Activated CD8-positive, alpha-beta memory T cell treated with anti-CD3 and anti-CD28 coated beads for 48 hours (primary cell): ENCODE measurements at regions not wholly inside any gene's neighbourhood (a gene's known extent, or its start where the extent isn't known, plus 50 kb on each side); places are given as distances from the start of the nearest gene placed in this dataset.

Experiments
- DNase-seq, 3 experiments: peaks; one replicate each; pipeline ENCODE4 v3.0.0-alpha.2; 2020; ENCODE audit warnings: low read depth in 2 of 3, low spot score in 2 of 3

DNA sequence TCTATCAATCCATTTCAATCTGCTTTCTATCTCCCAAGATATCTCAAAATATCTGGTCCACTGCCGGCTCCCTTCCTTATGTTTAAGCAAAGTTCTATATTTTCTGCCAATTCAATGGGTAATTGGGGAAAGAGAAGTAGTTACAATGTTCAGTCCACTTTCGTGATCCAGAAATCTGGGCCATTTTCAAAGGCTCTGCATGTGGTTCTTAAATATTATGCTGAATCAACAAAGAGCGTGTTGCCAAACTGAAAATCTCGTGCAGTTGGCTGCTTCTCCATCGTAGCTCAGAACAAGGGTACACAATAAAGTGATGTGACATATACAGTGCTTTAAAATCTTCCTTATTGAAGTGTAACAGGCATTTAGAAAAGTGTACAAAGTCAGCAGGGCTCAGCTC is 863.1 kb downstream of the RNF144A start:
- DNase-seq = no peak

DNA sequence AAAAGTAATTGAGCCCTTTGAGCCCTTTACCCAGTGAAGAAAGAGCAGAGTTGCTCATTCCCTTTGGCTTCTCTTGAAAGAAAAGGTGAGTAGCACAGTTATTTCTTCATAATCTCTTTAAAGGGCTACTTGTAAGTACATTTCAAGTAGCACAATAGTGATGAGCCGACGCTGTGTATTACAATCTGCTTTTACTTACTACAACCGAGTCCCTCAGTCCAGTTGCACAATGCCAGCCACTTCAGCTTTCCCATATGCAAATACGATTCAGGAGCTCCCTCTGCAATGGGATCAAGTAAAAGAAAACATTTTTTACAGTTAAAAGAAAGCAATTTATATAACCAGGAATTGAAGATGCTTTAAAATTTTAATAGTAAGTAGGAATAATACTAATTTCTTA is 868.5 kb downstream of the RNF144A start:
- no peak for DNase-seq

DNA sequence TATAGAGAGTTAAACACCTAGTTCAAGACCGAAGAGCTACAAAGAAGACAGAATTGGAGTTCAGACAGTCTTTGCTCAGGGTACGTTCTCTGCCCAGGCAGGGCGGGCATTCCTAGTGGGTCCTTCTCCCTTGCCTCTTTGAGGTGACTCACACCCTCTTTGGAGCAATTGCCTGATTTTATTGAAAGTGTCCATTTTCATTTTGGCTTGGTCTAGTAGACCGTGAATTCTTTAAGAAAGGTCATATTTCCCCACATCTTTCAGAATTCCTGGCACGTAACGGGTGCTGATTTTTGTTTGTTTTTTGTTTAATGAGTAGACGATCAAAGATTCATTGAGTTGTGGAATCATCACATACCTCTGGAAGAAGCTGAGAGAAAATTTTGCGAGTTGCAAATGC is 871.5 kb downstream of the RNF144A start:
- no peak for DNase-seq

DNA sequence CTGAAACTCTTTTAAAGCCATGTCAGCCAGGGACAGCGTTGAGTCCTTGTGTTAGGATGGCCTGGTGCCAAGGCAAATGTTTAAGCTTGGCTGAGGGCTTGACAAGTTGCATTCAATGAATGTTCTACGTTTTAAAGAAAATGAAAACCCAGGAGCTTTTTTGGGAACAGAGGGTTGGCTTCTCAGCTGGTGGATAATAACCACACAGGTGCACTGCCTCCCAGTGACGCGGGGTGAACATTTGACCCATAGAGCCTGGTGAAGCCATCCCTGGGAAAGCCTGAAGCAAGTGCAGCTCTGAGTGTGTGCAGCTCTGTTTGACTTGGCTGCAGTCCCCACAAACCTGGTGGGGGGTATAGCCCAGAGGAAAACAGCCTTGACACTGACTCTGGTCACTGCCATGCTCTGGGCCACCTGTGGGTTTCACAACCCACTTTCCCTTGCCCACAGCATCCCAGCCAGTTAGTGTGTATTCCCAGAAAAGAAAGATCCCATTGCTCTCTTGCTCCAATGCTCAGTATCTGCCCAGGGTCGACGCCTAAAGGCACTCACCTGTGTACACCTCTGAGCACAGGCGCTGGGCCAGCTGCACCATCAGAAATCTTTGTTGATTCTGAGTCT is 874.9 kb downstream of the RNF144A start:
- DNase-seq = no peak

DNA sequence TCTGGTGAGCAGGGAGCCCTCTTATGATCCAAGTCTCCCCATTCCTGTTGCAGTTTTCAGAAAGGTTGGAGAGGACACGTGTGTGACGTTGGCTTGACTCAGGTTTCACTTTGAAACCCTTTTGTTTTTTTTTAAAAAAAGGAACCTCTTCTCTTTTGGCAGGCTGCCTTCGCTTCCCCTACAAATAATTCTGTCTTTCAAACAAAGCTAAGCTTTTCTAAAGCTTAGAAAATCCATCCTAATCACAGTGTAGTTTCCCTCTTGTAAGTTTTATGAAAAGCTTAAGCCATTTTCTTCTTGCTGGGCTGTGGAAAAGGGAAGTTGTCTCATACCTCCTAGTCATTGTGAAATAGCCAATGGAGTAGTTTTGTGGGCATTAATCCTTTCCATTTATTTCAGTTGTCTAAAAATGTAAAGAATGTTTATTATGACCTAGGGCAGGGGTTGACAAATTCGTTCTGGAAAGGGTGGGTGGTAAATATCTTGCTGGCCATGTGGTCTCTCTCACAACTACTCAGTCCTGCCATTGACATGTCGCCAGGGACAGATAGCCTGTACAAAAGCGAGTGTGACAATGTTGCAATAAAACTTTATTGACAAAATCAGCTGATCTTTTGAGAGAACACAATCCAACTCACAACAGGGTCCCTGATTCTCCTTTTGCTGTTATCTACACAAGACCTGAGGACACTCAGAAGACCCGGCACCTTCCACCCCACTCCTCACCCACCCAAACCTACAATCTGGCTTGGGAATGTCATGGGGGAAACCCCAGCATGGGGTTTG is 878.8 kb downstream of the RNF144A start:
- DNase-seq = no peak

DNA sequence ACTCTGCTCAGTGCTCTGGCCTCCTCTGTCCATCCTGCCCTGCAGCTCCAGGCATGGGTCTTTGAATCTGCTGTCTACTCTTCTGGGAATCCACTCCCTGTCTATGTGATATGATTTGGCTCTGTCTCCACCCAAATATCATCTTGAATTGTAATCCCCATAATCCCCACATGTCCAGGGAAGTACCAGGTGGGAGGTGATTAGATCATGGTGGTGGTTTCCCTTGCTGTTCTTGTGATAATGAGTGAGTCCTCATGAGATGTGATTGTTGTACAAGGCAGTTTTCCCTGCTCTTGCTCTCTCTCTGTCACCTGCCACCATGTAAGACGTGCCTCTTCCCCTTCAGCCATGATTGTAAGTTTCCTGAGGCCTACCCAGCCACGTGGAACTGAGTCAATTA is 881.8 kb upstream of the ID2 start:
- DNase-seq = no peak

DNA sequence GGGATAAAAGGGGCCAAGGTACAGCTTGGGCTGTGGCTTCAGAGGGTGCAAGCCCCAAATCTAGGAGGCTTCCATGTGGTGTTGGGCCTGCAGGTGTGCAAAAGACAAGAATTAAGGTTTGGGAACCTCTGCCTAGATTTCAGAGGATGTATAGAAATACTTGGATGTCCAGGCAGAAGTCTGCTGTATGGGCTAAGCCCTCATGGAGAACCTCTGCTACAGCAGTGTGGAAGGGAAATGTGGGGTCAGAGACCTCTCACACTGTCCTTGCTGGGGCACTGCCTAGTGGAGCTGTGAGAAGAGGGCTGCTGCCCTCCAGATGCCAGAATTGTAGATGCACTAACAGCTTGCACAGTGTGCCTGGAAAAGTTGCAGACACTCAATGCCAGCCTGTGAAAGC is 880.6 kb upstream of the ID2 start:
- DNase-seq = no peak

DNA sequence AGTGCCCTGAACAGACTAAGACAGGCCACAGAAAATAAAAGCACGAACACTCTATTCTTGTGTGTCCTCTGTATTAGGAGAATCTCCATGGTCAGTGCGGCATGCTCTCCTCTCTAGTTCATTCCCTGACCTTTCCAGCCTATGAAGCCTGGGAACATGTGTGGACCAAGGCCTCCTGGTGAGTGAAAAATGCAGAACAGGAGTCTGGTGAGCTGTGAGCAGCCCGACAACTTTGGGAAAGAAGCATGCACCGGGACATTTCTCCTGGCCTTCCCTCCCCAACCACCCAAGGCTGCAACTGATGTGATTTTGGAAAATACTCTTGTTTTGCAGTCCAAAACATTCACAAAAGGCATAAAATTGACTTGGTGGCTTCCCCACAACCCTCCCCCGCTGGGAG is 878.3 kb upstream of the ID2 start:
- no peak for DNase-seq

DNA sequence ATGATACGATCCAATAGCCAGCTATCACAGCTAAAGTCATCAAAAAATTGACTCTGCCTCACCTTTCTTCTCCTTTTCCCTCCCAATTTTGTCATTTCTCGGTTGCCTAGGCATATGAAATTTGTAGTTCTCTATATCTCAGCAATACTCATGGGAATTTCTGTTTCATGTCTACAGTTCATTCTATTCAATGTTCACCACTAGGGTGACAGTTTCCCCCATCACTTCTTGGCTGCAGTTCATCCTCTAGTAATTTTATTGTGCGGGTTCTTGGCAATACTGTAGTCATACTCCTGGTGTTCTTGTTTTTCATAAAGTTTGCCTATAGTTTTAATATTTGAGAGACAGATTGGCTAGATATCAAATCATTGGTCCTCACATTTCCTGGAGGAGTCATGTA is 872.2 kb upstream of the ID2 start:
- no peak for DNase-seq

DNA sequence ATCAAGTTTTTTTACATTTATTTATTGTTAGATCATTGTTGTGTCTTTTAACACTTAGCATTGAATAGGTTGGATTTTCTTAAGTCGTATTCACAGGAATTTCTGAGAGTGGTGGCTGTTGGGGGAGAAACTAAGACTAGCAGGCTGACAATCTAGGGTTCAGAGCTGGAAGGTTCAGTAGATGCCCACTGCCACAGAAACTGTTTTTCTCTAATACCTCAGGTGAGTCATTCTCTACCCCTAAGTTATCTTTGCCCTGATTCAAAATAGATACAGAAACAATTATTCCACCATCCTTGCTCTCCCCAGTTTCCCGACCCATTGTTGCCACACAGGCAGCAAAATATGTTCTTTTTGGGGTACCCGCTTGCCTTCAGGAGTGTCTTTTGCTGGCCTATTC is 870.8 kb upstream of the ID2 start:
- DNase-seq = no peak

DNA sequence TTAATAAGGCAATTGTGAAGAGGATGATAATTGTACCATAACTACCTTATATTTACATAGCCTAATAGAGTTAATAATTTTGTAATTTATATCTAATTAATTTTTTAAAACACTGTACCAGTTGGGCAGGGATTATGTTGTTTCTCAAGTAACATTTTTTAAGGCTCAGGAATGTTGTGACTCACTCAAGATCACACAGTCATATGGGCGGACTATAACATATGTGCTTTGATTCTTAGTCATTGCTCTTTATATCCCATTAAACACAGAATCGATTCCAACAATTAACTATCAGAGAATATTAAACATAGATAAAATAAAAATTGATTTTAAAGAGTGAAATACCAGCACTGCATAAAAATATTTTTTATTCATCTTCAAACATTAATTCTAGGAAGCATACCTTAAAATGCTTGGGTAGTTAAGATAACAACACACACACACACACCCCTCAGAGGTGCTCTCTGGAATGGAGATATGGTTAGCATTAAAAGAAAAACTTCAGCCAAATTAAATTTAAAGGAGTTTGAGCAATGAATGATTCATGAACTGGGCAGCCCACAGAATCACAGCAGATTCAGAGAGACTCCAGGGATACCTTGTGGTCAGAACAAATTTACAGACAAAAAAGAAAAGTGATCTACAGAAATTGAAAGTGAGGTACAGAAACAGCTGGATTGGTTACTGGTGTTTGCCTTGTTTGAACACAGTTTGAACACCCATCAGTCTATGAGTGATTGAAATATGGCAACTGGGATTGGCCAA is 869.4 kb upstream of the ID2 start:
- DNase-seq = no peak

DNA sequence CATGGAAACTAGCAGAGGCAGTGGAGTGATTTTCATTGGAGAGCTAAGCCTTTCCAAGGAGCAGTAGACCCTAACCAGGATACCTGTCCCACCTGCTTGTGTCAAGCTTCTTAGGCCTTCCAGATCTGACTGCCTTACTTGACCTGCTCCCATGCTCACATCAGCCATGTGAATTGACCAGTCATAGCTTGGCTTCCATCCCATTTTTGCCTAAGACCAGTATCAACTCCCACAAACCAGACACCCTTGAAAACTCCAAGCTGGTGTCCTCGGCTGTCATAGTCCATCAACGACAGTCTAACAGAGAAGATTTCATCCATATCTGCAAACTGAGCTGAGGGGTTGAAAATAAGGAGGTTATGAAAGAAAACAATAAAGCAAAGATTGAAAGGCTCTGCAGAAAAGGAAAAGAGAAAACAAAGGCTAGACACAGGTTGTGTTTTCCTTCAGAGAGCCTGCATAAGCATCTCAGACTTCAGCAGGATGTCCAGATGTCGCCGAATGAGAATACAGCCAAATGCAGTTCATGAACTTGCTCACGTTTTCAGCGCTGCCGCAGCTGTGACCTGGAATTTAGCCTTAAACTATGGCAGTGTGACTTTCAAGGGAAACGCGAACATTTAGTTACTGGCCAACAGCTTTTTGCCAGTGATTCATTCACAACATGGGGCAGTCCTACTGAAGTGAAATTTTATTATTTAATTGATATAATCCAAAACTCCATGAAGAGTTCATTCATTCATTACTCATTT is 868.1 kb upstream of the ID2 start:
- DNase-seq = no peak

DNA sequence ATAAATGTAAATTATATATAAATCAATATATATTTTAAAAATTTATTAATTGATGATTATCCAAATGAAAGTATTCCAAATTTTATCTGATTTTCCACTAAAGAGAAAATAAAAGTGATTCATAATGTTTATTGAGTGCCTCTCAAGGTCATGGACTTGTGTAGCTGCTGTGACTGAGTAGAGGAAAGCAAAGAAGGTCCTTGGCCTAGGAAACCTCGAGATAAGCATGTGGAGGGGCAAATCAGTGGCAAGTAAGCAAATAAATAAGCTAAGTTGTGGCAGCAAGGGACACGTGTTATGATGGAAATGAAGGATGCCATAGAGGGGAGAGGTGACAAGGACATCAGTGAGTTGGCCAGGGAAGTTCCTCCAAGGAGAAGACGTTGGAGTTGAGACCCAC is 866.1 kb upstream of the ID2 start:
- no peak for DNase-seq

DNA sequence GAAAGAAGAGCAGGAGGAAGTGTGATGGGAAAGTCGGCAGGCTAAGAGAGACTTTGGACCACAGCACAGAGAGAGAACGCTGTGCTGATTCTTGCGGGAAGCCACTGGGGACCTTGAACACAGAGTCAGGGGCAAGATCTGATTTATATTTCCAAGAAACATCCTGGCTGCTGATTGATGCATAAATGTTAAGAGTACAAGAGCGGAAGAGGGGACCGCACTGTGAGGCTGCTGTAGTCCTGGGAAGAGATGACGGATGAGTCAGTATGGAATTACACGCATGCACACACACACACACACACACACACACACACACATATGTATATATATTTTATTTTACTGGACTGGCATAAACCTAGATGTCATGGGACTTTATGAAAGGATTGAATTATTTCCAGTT is 865.6 kb upstream of the ID2 start:
- DNase-seq = no peak

DNA sequence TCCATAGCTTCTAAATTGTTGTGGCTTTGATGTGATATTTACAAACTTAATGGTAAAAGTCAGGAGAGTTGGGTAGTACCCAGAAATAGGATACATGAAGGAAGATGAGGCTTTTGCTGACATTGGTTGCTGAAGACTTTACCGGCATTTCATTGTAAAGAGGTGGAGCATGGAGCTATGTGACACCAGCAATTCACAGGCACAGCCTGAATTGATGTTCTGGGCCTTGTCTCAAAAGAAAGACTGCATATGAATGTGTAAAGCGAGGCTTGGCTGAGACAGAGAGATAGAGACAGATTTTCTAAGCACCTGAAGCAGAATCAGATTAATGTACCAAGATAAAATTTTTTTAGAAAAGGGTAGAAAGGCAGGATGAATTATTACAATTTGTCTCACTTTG is 864.9 kb upstream of the ID2 start:
- no peak for DNase-seq

DNA sequence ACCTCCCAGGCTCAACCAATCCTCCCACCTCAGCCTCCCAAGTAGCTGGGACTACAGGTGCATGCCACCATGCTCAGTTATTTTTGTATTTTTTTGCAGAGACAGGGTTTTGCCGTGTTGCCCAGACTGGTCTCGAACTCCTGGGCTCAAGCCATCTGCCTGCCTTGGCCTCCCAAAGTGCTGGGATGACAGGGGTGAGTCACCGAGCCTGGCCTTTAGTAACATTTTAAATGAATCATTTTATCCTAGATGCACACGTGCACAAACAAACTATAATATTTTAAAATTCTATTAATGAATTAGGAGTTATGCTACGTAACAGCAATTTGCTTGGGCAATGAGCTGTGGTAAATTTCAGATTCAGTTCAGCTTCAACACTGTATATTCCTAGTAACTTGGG is 862.5 kb upstream of the ID2 start:
- no peak for DNase-seq

DNA sequence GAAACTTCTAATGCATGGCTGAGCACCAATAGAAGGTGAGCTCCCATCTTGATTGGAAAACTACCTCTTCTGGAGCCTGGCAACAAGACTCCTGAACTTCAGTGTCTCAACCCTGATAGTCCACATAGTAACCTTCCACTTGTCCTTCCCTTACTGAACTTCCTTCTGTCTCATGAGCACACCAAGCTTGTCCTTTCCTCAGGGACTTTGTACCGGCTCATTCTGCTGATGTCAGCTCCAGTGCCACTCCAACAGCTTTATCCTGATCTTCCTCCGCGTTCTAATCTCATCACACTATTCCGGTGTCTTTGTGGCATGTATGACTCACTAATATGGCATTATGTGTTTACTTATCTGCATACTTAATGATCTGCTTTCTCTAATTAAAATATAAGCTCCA is 862.0 kb upstream of the ID2 start:
- no peak for DNase-seq

DNA sequence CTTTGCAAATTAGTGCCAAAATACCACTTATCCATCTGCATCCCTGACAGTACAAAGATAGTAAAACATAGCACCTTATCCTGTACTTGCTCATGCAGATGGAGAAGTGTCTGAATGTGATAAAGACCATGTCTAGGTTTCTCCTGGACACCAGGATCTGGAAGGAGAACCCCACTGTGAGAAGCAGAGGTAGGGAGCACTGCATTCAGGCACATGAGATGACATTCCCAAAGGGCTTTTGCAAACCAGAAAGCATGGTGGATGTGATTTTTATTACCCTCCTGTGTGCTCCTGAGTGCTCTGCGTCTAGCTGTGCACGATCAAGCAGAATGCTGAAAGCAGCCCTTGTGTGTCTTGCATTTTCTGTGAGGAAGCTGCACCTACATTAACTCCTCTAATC is 857.6 kb upstream of the ID2 start:
- no peak for DNase-seq

DNA sequence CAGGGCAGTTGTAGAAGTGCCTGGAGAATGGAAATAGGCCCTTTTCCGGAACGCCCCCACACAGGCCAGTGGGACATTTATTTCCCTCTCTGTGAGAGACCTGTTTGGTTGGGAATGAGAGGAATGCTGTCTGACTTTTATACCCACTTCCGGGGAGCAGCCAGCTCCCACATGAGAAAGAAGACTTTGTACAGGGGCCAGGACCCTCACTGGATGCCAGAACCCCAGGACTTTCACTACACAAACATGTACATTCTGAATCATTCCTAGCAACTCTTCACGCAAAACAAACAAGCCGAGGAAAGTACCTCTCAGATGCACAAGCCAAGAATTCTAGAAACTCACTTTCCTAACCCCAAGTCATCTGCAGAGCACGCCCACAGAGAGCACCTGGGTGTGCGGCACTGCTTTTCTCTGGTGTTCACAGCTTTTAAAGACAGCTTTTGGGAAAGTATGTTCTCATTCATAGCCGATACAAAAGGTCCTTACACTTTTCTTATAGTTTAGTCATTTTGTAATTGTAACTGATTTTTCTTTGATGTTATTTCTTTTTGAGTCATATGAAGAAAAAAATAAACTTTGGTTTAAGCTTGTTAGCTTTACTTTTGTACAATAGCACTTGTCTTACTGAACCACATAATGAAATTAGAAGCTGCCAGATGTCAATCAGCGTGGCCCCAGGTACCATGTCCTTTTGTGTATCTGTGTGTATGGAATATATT is 856.1 kb upstream of the ID2 start:
- no peak for DNase-seq

DNA sequence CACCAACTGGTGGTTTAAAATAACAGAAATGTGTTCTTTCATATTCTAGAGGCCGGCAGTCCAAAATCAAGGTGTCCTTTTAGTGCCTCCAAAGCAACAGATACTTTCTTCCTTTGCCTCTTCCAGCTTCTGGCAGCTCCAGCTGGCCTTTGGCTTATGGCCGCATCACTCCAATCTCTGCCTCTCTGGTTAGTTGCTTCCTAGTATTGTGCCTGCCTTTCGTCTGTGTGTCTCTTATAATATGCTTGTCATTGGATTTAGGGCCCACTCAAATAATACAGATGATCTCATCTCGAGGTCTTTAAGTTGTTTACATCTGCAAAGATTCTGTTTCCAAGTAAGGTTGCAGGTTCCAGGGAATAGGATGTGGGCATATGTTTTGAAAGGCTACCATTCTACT is 855.2 kb upstream of the ID2 start:
- no peak for DNase-seq

DNA sequence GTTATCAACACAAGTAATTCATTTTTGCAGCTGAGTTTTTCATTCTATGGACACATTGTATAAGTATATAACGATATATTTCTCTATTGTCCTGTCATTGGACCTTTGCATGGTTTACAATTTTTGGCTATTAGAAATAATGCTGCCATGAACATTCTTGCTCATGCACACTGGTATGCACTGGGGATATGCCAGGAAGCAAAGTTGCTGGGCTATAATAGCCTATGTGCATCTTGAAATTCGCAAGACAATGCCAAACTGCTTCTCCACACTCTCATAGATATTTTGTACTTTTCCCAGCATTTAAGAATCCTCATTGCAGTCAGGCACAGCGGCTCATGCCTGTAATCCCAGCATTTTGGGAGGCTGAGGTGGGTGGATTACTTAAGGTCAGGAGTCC is 852.6 kb upstream of the ID2 start:
- no peak for DNase-seq
